HUES64 (cell line): ENCODE measurements at regions not wholly inside any gene's neighbourhood (a gene's known extent, or its start where the extent isn't known, plus 50 kb on each side); places are given as distances from the start of the nearest gene placed in this dataset.

ENCODE experiments used
- H3K27ac ChIP-seq: 2 replicates; pipeline ENCODE4 v1.7.0; 2013; ENCODE audit warnings: low read depth, low read length, inconsistent platforms
- H3K27me3 ChIP-seq: 2 replicates; pipeline ENCODE4 v1.6.1; 2013; ENCODE audit warnings: mild to moderate bottlenecking, low read length; ENCODE audit not compliant: insufficient read depth
- H3K36me3 ChIP-seq: 2 replicates; pipeline ENCODE4 v1.6.1; 2013; ENCODE audit warnings: mild to moderate bottlenecking, low read length; ENCODE audit not compliant: insufficient read depth
- H3K4me1 ChIP-seq: 2 replicates; pipeline ENCODE4 v1.6.1; 2013; ENCODE audit warnings: mild to moderate bottlenecking, low read length, moderate library complexity; ENCODE audit not compliant: insufficient read depth
- H3K4me3 ChIP-seq: 2 replicates; pipeline ENCODE4 v1.5.1; 2013; ENCODE audit warnings: mild to moderate bottlenecking, low read length, moderate library complexity
- H3K9ac ChIP-seq: 2 replicates; pipeline ENCODE4 v1.6.1; 2013; ENCODE audit warnings: mild to moderate bottlenecking, low read depth, low read length
- H3K9me3 ChIP-seq: 2 replicates; pipeline ENCODE4 v1.6.1; 2013; ENCODE audit warnings: low read depth, low read length; ENCODE audit not compliant: insufficient read depth
- WGBS: fragments of 150-250, 120-280 bp; methylation state at CpG from one replicate; pipeline ENCODE4 v1.1.7; 2013; ENCODE audit warnings: missing lambda C conversion rate; 5-methylcytosine and 5-hydroxymethylcytosine counted together

DNA sequence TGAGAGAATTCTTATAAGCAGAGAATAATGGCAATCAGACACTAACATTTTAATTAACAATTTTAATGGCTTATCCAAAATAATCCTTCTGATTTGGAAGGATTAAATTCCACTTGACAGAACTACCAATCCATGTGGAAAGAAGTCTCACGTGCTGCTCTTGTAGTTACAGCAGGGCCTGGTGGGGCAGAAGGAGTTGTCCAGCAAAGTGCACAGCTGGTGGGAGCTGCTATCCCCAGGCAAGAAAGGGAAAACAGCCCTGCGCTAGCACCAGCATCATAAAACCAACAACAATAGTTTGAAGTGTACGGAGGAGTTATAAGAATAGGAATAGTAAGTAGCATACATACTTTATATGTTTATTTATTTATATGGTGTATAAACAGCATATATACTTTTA is 127.4 kb upstream of the TRIM2 start:
- H3K27ac ChIP-seq, result no peak overlapping the region
- H3K4me3 ChIP-seq, result no peak overlapping the region
- WGBS, result 94% methylated on average over 1 of the region's 3 CpGs
- no peaks in the 10 kb centered on the region for H3K27me3 ChIP-seq
- peaks cover 10% of the 10 kb centered on the region for H3K4me1 ChIP-seq
- no peaks in the 10 kb centered on the region for H3K9me3 ChIP-seq
- H3K36me3 ChIP-seq, result no peaks in the 10 kb centered on the region
- H3K9ac ChIP-seq, result no peak overlapping the region

DNA sequence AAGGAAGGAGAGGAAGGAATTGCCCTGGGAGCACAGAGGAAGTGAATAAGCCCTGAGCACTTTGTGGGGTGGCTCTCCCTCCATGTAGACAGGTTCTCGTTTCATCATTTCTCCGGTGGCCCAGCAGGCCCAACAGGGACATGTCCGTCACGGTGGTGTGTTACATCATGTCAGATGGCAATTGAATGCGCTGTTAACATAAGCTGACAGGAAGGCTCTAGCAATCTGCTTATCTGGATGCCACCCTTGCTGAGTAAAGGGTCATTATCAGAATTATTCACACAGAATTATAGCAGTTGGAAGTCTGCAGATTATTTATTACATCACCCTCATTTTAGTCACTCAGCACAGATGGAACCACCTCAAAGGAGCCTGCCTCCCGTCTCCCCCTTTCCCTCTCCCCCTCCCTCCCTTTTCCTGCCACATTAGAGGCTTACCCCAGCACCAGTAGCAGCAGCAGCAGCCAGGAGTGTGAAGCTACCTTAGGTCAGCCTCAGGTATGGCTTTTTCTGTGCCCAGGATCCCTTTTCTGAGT is 124.3 kb upstream of the TRIM2 start:
- no peaks in the 10 kb centered on the region for H3K27me3 ChIP-seq
- no peak overlapping the region for H3K27ac ChIP-seq
- H3K4me1 ChIP-seq, result peaks cover 22% of the 10 kb centered on the region
- no peak overlapping the region for H3K9ac ChIP-seq
- H3K4me3 ChIP-seq, result no peak overlapping the region
- no peaks in the 10 kb centered on the region for H3K36me3 ChIP-seq
- 90% methylated on average over 6 of the region's 6 CpGs for WGBS
- H3K9me3 ChIP-seq, result no peaks in the 10 kb centered on the region

DNA sequence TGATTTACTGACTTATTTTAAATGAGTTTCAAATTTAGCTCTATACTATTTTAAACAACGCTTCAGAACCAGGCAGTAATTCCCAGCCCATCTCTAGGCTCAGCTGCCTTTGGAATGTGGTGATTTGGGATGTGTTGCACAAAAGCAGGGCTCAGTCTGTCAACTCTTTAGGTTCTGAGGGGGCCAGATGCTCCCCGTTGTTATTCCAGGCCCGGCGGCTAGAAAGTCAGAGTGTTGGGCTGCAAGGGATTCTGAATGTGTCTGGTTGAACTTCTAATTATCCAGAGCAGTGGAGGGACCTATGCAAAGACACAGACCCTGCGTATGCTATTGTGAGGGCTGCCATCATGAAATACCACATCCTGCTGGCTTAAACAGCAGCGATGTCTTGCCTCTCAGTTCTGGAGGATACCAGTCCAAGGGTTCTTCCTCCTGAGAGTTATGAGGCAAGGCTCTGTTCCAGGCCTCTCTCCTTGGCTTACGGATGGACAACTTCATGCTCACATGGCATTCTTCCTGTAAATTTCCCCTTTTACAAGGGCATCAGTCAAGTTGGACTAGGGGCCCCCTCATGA is 123.2 kb upstream of the TRIM2 start:
- Histone ChIP-seq H3K27ac (no peak overlapping the region), H3K27me3 (no peaks in the 10 kb centered on the region), H3K4me3 (no peak overlapping the region), H3K4me1 (peaks cover 24% of the 10 kb centered on the region), H3K36me3 (no peaks in the 10 kb centered on the region), H3K9me3 (no peaks in the 10 kb centered on the region), H3K9ac (no peak overlapping the region)
- 94% methylated on average over 7 of the region's 7 CpGs for WGBS

DNA sequence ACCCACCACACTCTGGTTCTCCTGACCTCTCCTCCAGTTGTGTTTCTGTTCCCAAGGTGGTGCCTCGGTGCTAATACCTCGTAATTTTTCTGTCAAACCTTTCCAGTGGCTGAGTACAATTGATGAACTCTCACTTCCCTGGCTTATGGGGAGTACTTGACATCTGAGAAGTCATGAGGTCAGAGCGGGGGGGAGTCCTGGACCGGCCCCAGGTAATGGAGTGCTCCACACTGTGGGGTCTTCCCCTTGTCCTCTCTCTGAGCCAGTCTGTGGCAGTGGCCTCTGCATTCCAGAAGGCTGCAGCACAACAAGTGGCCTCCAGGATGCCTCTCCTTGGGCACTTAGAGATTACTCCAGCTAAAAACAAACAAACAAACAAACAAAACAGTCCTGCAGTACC is 122.5 kb upstream of the TRIM2 start:
- Histone ChIP-seq H3K27ac (no peak overlapping the region), H3K36me3 (no peaks in the 10 kb centered on the region), H3K4me1 (peaks cover 24% of the 10 kb centered on the region), H3K4me3 (no peak overlapping the region), H3K27me3 (no peaks in the 10 kb centered on the region), H3K9ac (no peak overlapping the region), H3K9me3 (no peaks in the 10 kb centered on the region)
- 90% methylated on average over 4 of the region's 4 CpGs for WGBS

DNA sequence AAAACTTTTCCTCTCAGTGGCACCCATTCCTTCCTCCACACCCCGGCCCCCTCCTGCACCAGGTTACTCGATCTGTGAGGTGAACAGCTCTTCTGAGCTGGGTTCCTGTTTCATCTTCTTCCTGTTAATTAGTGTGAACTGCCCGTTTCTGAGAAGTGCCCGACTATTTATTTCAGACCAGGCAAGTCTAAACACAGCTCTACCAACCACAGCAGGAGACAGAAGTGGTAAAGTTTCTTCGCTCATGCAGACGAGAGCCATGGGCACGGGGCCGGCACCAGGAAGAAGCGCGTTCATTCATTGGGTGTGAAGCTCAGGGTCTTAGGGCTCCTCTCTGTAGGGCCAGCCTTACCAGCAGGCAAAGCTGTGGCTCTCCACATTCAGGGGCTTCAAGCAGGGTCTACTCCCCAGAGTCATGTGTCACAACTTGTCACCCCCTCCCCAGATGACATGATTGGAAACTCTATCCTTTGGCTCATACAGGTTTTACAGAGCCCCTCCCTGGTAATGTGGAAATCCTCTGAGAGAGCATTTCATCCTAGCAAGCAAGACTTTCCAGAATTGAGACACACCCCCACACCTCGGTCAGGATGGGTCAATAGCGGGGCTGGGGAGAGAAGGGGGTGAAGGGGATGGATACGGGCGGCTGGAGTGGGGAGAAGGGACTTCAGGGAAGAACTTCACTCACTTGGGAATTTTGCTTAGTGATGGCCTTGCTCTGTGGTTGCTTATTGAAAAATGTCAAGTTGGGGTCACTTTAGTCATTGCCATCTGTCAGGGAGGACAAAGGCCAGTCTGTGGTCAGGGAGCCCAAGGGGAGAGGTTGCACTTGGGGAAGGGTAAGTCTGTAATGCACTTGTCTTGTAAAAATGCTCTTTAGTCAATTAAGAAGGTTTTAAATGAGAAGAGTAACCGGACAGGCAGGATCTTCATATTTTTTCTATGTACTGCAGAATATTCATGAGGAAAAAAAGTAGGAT is 121.6 kb upstream of the TRIM2 start:
- Histone ChIP-seq H3K4me1 (peaks cover 24% of the 10 kb centered on the region), H3K4me3 (no peak overlapping the region), H3K27me3 (no peaks in the 10 kb centered on the region), H3K9ac (no peak overlapping the region), H3K36me3 (no peaks in the 10 kb centered on the region), H3K9me3 (no peaks in the 10 kb centered on the region), H3K27ac (peak overlapping the region; percentile 56)
- WGBS, result 90% methylated on average over 15 of the region's 15 CpGs

DNA sequence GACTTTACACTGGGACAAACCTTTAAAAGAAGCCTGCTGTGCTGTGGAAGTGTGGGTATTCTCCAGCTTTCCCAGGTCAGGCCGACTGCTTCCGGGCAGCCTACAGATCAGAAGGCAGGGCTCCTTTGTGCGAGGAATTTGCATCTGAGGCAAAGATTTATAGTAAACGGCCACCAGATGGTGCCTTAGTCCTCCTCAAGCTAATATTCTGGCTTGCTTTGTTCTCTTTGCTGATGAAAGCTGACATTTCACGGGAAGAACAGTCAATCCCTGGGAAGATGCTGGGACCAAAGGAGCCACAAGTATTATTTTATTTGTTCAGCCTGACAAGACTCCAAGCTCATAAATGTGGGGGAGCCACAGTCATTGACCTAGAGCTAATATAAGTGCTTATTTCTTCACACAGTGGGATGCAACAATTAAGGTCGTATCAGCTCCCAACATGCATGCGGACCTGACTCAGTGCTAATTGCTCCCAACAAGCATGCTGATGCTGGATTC is 120.7 kb upstream of the TRIM2 start:
- Histone ChIP-seq H3K9ac (no peak overlapping the region), H3K36me3 (no peaks in the 10 kb centered on the region), H3K4me1 (peaks cover 24% of the 10 kb centered on the region), H3K27ac (peak overlapping the region; percentile 56), H3K9me3 (no peaks in the 10 kb centered on the region), H3K4me3 (no peak overlapping the region), H3K27me3 (no peaks in the 10 kb centered on the region)
- 14% methylated on average over 7 of the region's 7 CpGs for WGBS

DNA sequence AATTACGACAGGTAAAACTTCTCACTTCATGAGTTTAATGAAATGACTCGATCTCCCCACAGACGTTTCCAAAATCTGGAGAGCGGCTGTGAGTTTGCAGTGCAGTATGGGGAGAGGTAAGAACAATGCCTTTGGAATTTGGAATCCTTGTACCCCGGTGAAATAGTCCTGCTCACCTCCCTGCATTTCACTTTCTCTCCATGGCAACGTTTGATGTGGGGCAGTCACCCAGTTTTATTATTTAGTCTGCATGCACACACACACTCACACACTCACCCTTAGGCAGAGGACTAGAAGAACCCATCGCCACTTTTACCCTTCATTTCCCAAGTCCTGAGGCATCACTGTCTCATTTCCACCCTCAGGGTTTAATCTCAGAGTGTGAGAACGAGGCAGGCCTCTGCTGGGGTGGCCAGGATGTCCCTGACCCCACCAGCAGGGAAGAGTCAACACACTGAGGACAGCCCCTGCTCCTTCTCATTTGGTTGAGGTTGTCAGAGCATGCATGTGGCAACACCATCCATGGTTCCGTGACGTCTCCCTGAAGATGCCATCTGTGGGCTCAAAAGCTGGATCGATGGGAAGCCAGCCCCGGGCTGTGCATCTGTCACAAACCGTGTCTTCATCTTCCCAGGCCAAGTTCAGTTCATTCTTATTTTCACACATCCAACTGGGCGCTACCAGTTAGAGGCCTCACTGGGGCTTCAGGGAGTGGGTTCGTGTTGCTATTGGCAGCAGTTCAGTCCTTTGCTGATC is 119.8 kb upstream of the TRIM2 start:
- no peak overlapping the region for H3K27ac ChIP-seq

DNA sequence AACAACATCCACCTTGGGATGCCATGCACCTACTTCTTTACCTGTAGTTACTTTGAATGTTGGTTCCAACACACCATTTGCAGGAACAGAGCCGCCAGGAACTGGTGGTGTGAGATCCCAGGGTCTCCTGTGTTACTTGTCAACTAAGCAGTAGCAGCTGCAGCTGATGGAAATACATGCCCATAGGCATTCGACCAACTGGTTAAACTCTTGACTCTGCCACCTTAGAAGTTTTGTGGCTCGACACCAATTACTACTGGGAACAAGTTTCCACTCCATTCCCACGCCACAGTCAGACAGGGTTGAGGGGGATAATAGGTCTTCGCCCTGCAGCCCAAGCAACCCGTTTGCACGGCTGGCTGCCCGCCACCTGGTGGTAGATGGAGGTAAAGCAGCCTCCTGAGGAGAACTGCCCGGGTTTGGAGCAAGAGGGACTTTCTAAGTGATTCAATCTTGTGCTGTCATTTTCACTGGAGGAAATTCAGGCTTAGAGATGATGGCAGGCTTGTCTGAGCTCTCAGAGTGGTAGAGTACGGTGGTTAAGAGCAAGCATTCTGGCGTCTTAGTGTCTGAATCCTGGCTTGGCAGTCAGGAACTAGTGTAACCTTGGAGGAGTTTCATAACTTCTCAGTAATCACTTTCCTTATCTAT is 119.1 kb upstream of the TRIM2 start:
- H3K27ac ChIP-seq, result no peak overlapping the region
- H3K9ac ChIP-seq, result no peak overlapping the region
- no peaks in the 10 kb centered on the region for H3K36me3 ChIP-seq
- no peaks in the 10 kb centered on the region for H3K27me3 ChIP-seq
- peaks cover 27% of the 10 kb centered on the region for H3K4me1 ChIP-seq
- H3K4me3 ChIP-seq, result no peak overlapping the region
- 24% methylated on average over 11 of the region's 11 CpGs for WGBS
- no peaks in the 10 kb centered on the region for H3K9me3 ChIP-seq

More for the DNA sequence above, 119.8 kb upstream of the TRIM2 start:
- no peak overlapping the region for H3K9ac ChIP-seq
- H3K4me3 ChIP-seq, result no peak overlapping the region
- no peaks in the 10 kb centered on the region for H3K27me3 ChIP-seq
- H3K9me3 ChIP-seq, result no peaks in the 10 kb centered on the region
- peaks cover 27% of the 10 kb centered on the region for H3K4me1 ChIP-seq
- 88% methylated on average over 15 of the region's 15 CpGs for WGBS
- H3K36me3 ChIP-seq, result no peaks in the 10 kb centered on the region

DNA sequence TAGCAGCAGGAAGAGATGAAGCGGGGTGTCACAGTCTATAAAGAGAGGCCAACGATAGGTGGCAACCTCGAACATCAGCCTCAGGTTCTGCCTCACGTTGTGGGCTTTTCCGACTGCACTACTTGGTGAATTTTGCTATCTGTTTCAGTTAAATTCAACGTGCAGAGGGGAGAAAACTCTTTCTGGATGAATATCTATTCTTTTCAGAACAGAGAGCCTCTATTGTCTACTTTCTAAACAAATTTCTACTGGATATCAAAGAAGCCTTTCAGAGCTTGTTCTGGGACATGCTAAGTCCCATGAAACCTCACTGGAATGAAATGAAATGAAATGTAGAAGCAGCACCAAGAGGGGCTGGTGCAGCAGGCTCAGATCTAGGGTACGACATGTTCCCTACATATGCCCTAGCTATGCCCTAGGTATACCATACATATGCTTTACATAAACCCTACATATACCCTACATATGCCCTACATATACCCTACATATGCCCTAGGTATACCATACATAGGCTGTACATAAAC is 116.5 kb upstream of the TRIM2 start:
- H3K27me3 ChIP-seq, result no peaks in the 10 kb centered on the region
- no peak overlapping the region for H3K4me3 ChIP-seq
- H3K36me3 ChIP-seq, result no peaks in the 10 kb centered on the region
- WGBS, result 93% methylated on average over 7 of the region's 7 CpGs
- no peak overlapping the region for H3K27ac ChIP-seq
- H3K4me1 ChIP-seq, result peaks cover 23% of the 10 kb centered on the region
- no peak overlapping the region for H3K9ac ChIP-seq
- no peaks in the 10 kb centered on the region for H3K9me3 ChIP-seq

DNA sequence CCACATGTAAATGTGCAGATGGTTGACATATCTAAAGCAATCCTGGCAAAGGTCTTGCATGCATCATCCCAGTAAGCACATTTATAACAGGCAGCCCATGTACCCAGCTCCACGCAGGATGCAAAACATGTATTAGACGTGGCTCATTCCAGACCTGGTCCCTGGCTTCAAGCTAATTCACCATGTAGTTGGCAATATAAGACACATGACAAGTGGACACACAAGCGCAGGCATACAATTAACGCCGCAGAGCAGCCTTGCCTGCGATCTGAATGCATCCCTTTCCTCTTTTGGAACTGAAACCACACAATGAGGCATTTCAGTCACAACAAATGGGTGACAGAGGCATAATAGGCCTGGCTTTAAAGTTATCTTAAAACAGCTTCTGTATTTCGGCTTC is 114.5 kb upstream of the TRIM2 start:
- 96% methylated on average over 7 of the region's 7 CpGs for WGBS

More for the DNA sequence above, 114.5 kb upstream of the TRIM2 start:
- Histone ChIP-seq H3K36me3 (no peaks in the 10 kb centered on the region), H3K27me3 (no peaks in the 10 kb centered on the region), H3K27ac (no peak overlapping the region), H3K4me1 (0 out of 2 replicates have a peak, but pooled peaks cover 7% of the 10 kb centered on the region), H3K9ac (no peak overlapping the region), H3K4me3 (no peak overlapping the region), H3K9me3 (no peaks in the 10 kb centered on the region)
